Testis (tissue), 2 donors: ENCODE measurements at regions not wholly inside any gene's neighbourhood (a gene's known extent, or its start where the extent isn't known, plus 50 kb on each side); places are given as distances from the start of the nearest gene placed in this dataset.

Experiments used
- DNase-seq: peaks from one replicate; pipeline ENCODE4 v3.0.0-alpha.2; 2019
- H3K27ac ChIP-seq, 2 donors: fragments of 200-600 bp; sonication (generic); one replicate each; pipeline ENCODE4 v1.5.1; 2019
- H3K27me3 ChIP-seq: fragments of 200-600 bp; sonication (generic); one replicate; pipeline ENCODE4 v1.5.1; 2019
- H3K36me3 ChIP-seq: fragments of 200-600 bp; sonication (generic); one replicate; pipeline ENCODE4 v1.5.1; 2017; ENCODE audit warnings: low read depth; ENCODE audit errors: missing control alignments
- H3K4me1 ChIP-seq: fragments of 200-600 bp; sonication (generic); one replicate; pipeline ENCODE4 v1.5.1; 2019
- H3K4me3 ChIP-seq, 2 donors: fragments of 200-600 bp; sonication (generic); one replicate each; pipeline ENCODE4 v1.5.1; 2017 to 2019
- H3K9me3 ChIP-seq: fragments of 200-600 bp; sonication (generic); one replicate; pipeline ENCODE4 v1.5.1; 2017
- CTCF ChIP-seq, 3 experiments: fragments of 450-650 bp in 2 of 3; fragments of 200-600 bp in 1 of 3; sonication (generic) in 1 of 3; IDR thresholded peaks; one replicate each; pipeline ENCODE4 v1.5.1; 2016 to 2019; ENCODE audit warnings: antibody characterized with exemption in 3 of 3, mild to moderate bottlenecking in 2 of 3, moderate library complexity in 1 of 3
- POLR2A ChIP-seq: fragments of 450-650 bp; IDR thresholded peaks from one replicate; pipeline ENCODE4 v1.6.1; 2017; ENCODE audit warnings: antibody characterized with exemption, mild to moderate bottlenecking, moderate library complexity
- WGBS, 2 donors: methylation state at CpG; one replicate each; pipeline ENCODE4 v1.1.5; 2018; 5-methylcytosine and 5-hydroxymethylcytosine counted together
- intact Hi-C: fragments of 100-400 bp; cut with DNase I; formaldehyde crosslinking; loops from one replicate; pipeline ENCODE4 v1.15.1; 2023; ENCODE audit warnings: low total_unique reads

GRCh38 chr13:97660594-97661260 lies 226.8 kb downstream of the RAP2A start:
- no peak for DNase-seq
- no peak overlapping the region for H3K27ac ChIP-seq

GRCh38 chr13:97686594-97686993 lies 252.6 kb downstream of the RAP2A start:
- TF ChIP-seq POLR2A (no peak), CTCF (IDR thresholded peaks at IDR 0.05) (no peak)
- H3K36me3 ChIP-seq, result no peaks in the 10 kb centered on the region
- H3K27me3 ChIP-seq, result no peaks in the 10 kb centered on the region
- H3K4me1 ChIP-seq, result no peaks in the 10 kb centered on the region
- DNase-seq, result no peak
- H3K9me3 ChIP-seq, result no peaks in the 10 kb centered on the region
- 77 to 87% methylated on average over 6 of the region's 6 CpGs for WGBS, 2 donors
- H3K27ac ChIP-seq, result no peak overlapping the region
- intact Hi-C loops, result no loop called here
- H3K4me3 ChIP-seq, result no peak overlapping the region

More at GRCh38 chr13:97660594-97661260, 226.8 kb downstream of the RAP2A start:
- no peak for TF ChIP-seq CTCF (IDR thresholded peaks at IDR 0.05)
- TF ChIP-seq POLR2A, result no peak
- Histone ChIP-seq H3K9me3 (no peaks in the 10 kb centered on the region), H3K4me3 (no peak overlapping the region), H3K27me3 (no peaks in the 10 kb centered on the region), H3K4me1 (no peaks in the 10 kb centered on the region), H3K36me3 (no peaks in the 10 kb centered on the region)
- 49 to 61% methylated on average over 11 of the region's 11 CpGs for WGBS, 2 donors
- intact Hi-C loops, result no loop called here

GRCh38 chr13:97692628-97693027 lies 258.7 kb downstream of the RAP2A start:
- H3K4me1 ChIP-seq, result no peaks in the 10 kb centered on the region
- H3K9me3 ChIP-seq, result no peaks in the 10 kb centered on the region
- no peaks in the 10 kb centered on the region for H3K27me3 ChIP-seq
- intact Hi-C loops, result no loop called here
- no peak for DNase-seq
- no peak overlapping the region for H3K27ac ChIP-seq
- no peaks in the 10 kb centered on the region for H3K36me3 ChIP-seq
- no peak overlapping the region for H3K4me3 ChIP-seq
- WGBS, 2 donors, result 81 to 86% methylated on average over 2 of the region's 2 CpGs
- TF ChIP-seq POLR2A, result no peak
- TF ChIP-seq CTCF (IDR thresholded peaks at IDR 0.05), result no peak

GRCh38 chr13:97695684-97696083 lies 257.8 kb upstream of the IPO5 start:
- H3K27ac ChIP-seq, result no peak overlapping the region
- no peaks in the 10 kb centered on the region for H3K9me3 ChIP-seq
- no peaks in the 10 kb centered on the region for H3K4me1 ChIP-seq
- no peaks in the 10 kb centered on the region for H3K36me3 ChIP-seq
- WGBS, 2 donors, result 84% methylated on average over 6 of the region's 6 CpGs
- intact Hi-C loops, result no loop called here
- no peaks in the 10 kb centered on the region for H3K27me3 ChIP-seq
- TF ChIP-seq CTCF (IDR thresholded peaks at IDR 0.05) (no peak), POLR2A (no peak)
- no peak overlapping the region for H3K4me3 ChIP-seq
- DNase-seq, result no peak

GRCh38 chr13:97696921-97697320 lies 256.6 kb upstream of the IPO5 start:
- H3K36me3 ChIP-seq, result no peaks in the 10 kb centered on the region
- H3K9me3 ChIP-seq, result no peaks in the 10 kb centered on the region
- no peak overlapping the region for H3K27ac ChIP-seq
- no peak for TF ChIP-seq POLR2A
- TF ChIP-seq CTCF (IDR thresholded peaks at IDR 0.05), result no peak
- WGBS, 2 donors, result 79 to 91% methylated on average over 2 of the region's 2 CpGs
- H3K27me3 ChIP-seq, result no peaks in the 10 kb centered on the region
- no peaks in the 10 kb centered on the region for H3K4me1 ChIP-seq
- no peak for DNase-seq
- no peak overlapping the region for H3K4me3 ChIP-seq
- intact Hi-C loops, result no loop called here
